Iris pigment epithelial cell (primary cell): ENCODE measurements at regions not wholly inside any gene's neighbourhood (a gene's known extent, or its start where the extent isn't known, plus 50 kb on each side); places are given as distances from the start of the nearest gene placed in this dataset.

Experiments used
- DNase-seq: peaks from one replicate; pipeline ENCODE4 v3.0.0-alpha.2; 2011; ENCODE audit warnings: low read depth

DNA sequence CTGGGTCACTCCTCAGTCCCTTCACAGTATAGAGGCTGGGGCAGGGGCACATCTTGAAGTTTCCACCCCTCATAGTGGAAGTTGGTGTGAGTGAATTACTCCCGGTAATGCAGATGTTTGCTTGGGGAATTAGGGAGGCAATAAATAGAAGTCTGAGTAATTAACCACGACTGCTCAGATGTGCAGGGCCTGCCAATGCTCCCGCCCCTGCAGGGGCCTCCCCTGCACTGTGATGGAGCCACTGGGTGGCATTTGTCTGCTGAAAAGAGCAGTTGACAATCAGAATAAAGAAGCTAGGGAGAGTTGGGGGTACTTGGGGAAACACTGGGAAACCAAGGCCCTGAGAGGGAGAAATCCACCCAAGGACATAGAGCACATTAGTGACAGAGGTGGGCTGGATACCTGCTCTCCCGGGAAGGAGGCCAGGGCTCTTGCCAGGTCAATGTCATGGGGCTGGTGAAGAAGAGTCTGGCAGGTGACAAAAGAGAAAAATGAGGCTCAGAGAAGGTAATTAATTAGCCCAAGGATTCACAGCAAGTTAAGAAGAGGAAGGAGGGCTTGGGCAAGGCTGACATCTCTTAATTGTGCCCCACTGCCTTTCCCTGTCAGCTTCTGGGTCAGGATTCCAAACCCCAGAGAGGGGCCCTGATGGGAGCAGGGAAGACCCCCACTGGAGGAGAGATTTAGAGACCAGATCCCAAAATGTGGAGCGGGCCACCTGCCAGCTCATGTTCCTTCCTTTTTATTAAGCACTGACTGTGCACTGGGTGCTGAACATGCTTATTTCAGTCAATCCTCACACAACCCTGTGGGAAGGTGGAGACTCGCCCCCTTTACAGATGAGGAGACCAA lies 436.2 kb downstream of the MATN1 start:
- DNase-seq = no peak

- DNase-seq = no peak
These were observed 437.0 kb downstream of the MATN1 start for GRCh38 chr1:30286241-30286987.

GRCh38 chr1:30285501-30285932 lies 437.9 kb downstream of the MATN1 start:
- DNase-seq = no peak

GRCh38 chr1:30284728-30285475 lies 438.5 kb downstream of the MATN1 start:
- no peak for DNase-seq

DNA sequence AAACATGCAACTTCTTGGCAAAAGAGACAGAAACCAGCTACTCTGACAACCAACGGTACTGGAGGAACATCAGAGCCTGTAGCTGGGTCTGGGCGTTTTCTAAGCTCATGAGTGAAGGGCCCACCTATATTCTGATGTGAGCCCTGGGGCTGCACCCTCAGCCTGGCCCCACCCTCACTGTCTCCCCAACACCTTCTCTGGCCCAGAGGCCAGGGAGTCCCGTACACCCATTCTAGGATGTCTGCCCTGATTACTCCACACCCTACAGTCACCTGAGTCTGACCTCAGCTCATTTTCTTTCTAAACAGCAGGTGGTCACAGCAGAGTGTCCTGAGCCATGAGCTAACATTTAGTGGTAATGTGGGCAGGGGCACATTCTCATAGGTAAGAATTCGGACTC lies 439.2 kb downstream of the MATN1 start:
- DNase-seq = no peak

DNA sequence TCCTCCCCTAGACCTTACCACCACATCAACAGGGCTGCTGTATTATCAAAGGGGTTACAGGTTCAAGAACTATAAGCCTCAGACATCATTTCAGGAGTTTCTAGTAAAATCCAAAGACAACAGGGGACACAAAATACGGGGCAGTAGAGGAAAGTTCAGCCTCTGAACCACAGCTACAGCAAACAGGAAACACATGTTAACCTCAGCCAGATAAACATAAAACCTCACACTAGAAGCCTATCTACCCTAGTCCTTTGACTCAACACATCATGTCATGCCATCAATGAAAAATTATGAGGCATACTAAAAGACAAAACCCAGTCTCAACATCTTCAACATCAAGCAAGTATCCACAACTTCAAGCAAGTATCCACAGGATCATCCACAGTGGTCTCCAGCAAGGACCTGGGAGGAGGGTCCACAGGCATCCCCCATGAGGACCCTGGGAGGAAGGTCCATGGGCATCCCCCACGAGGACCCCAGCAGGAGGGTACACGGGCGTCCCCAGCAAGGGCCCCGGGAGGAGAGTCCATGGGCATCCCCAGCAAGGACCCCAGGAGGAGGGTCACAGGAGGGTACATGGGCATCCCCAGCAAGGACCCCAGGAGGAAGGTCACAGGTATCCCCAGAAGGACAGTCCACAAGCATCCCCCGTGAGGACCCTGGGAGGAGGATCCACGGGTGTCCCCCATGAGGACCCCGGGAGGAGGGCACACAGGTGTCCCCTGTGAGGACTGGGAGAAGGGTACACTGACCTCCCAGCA lies 440.0 kb downstream of the MATN1 start:
- no peak for DNase-seq

- no peak for DNase-seq
These were observed 442.8 kb downstream of the MATN1 start for GRCh38 chr1:30280572-30280971.

- DNase-seq = no peak
These were observed 445.5 kb downstream of the MATN1 start for GRCh38 chr1:30277911-30278310.

GRCh38 chr1:30277415-30277814 lies 446.0 kb downstream of the MATN1 start:
- DNase-seq = no peak

- no peak for DNase-seq
These were observed 447.2 kb downstream of the MATN1 start for GRCh38 chr1:30275926-30276764.

DNA sequence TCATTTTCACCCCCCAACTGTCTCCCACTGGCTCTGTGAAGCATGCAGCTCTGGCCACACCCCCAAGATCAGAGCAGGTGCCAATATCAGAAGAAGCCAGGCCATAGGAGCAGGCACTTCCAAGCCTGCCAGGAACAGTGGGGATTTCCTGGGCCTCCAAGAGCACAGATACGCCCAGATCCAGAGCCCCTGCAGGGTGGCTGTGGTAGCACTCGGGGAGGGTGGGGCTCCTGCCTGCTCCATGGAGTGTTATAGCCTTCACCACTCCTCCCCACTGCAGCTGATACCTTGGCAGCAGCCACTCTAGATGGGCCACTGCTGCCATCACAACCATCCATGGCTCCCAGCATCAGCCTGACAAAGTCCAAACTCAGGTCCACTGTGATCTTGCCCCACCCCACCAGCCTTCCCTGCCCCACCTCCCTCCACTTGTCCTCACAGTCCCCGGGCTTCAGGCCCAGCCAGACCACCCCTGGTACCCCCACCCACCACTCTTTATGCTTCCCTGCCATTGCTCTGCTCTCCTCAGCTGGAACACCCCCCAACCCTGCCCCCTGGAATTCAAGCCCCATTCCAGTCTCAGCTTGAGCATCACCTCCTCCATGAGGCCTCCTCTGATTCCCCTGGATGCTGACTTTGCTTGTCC lies 448.3 kb downstream of the MATN1 start:
- DNase-seq = no peak

DNA sequence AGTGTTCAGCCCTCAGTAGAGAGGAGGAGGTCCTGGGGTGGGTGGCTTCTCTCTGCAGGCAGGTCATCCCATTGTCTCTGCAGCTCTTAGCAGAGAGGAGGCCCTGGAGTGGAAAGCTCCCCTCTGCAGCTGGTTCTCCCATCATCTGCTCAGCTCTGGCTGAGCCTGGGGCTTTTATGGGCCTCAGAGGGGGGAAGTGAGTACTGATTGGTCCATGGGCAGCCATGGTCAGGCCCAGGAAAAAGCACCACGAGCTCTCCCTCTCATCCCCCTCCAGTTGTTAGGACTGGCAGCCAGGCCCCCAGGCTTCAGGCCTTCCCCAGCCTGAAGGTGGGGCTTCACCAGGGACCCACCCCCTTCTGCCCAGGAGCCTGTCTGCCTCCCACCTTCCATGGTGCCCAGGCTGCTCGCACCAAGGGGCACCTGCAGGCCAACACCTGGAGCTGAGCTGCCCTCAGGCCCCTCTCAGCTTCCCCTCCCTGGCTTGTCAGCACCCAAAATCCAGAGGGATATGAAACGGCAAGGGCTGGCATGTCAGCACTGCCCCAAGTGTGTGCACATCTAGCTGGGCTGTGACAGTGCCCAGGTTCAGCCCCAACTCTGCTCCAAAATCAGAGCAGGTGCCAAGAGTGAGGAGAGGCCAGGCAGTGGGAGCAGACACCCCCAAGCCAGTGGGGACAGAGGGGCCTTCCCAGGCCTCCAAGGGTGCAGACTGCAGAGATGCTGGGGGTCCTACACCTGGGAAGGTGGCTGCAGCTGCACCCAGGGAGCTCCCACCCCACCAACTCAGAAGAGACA lies 449.0 kb downstream of the MATN1 start:
- DNase-seq = no peak

GRCh38 chr1:30273456-30273855 lies 449.9 kb downstream of the MATN1 start:
- DNase-seq = no peak

- DNase-seq = no peak
These were observed 450.4 kb downstream of the MATN1 start for GRCh38 chr1:30273021-30273325.

DNA sequence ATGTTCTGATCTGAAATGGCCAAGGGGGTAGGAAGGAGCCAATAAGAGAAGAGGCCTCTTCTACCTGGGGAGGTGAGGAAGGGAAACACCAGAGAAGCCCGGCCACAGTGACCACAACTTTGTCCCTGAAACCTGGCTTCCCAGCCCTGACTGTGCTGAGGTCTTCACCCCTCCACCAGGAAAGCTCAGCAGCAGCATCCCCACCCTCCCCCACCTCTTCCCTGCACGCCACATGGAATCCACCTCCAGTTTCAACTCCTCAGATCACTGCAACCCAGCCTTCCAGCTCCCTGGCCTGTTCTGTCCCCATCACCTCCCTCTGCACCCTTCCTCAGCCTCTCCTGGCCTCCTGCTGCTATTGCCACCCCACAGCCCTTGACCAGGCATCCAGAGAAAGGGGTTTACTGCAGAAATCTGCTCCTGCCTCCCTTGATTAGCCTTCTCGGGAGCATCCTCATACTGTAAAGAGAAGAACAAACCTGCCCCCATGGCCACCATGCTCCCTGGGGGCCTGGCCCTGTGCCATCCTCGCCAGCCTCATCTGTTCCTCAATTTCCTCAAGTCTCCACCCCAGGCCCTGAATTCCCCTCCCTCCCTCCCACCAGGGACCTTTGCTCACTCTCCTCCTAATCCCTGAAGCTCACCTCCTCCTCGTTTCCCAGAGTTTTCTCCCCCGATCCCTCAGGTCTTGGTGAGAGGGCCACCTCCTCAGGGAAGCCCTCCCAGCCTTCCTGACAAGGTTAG lies 450.9 kb downstream of the MATN1 start:
- no peak for DNase-seq

- DNase-seq = no peak
These were observed 451.7 kb downstream of the MATN1 start for GRCh38 chr1:30271401-30272276.

- DNase-seq = no peak
These were observed 452.9 kb downstream of the MATN1 start for GRCh38 chr1:30270461-30270860.
